ENCODE measurements at regions not wholly inside any gene's neighbourhood (a gene's known extent, or its start where the extent isn't known, plus 50 kb on each side); places are given as distances from the start of the nearest gene placed in this dataset.

DNA sequence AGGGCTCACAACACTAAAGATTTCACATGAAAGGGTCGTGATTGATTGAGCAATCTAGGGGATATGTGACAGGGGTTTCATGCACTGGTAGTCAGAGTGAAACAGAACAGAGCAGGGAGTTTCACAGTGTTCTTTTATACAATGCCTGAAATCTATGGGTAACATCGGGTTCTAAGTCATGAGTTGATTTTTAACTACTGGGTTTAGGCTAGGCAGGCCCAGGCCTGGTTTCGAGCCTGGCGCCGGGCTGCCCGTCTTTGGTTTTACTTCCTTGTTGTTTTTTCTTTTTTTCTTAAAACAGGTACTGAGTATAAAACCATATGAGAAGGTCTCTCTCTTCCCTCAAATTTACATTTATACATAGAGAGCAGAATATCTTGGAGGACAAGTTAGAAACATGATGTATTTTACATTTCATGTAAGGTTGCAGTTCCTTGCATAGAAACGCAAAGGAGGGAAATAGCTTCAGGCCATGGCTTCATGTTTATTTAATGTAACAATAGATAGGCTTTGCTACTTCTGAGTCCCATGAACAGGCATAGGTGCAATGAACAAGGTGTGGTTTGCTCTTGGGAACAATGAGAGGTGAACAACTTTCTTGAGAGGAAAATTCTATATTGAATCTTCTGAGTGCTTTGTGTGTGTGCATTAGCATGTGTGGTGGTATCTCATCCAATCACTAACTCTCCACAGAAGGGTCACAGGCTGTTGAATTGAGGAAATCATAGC, 128.9 kb upstream of the RXFP2 start:
- H3K27ac Mint-ChIP-seq = no peak overlapping the region
- WGBS, 2 experiments (ENCODE audit: insufficient coverage in 1 of 2, insufficient read length in 1 of 2) = 91 to 93% methylated on average over 2 to 7 of the region's 7 CpGs
- H3K36me3 ChIP-seq (ENCODE audit: control insufficient read depth, insufficient read depth, low read length) = no peaks in the 10 kb centered on the region
- no peak overlapping the region for H3K9ac ChIP-seq (ENCODE audit: extremely low read depth, low read length, poor library complexity, severe bottlenecking)
- TF ChIP-seq, protein P1, sequence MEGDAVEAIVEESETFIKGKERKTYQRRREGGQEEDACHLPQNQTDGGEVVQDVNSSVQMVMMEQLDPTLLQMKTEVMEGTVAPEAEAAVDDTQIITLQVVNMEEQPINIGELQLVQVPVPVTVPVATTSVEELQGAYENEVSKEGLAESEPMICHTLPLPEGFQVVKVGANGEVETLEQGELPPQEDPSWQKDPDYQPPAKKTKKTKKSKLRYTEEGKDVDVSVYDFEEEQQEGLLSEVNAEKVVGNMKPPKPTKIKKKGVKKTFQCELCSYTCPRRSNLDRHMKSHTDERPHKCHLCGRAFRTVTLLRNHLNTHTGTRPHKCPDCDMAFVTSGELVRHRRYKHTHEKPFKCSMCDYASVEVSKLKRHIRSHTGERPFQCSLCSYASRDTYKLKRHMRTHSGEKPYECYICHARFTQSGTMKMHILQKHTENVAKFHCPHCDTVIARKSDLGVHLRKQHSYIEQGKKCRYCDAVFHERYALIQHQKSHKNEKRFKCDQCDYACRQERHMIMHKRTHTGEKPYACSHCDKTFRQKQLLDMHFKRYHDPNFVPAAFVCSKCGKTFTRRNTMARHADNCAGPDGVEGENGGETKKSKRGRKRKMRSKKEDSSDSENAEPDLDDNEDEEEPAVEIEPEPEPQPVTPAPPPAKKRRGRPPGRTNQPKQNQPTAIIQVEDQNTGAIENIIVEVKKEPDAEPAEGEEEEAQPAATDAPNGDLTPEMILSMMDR (conservative IDR thresholded peaks at IDR 0.05) = no peak
- H3K9me3 ChIP-seq (ENCODE audit: control insufficient read depth, low read length) = peaks cover 22% of the 10 kb centered on the region
- no peak overlapping the region for H3K27ac ChIP-seq (ENCODE audit: low read depth, low read length)
- no peaks in the 10 kb centered on the region for H3K4me1 ChIP-seq (ENCODE audit: control insufficient read depth, insufficient read depth, low read length)
- no peak overlapping the region for H3K4me3 ChIP-seq (ENCODE audit: low read length)
- no peaks in the 10 kb centered on the region for H3K36me3 Mint-ChIP-seq (ENCODE audit: low read depth)
- no peak for DNase-seq
- H3K27me3 Mint-ChIP-seq (ENCODE audit: insufficient read depth) = no peaks in the 10 kb centered on the region
- peaks cover 8% of the 10 kb centered on the region for H3K4me1 Mint-ChIP-seq
- H3K27me3 ChIP-seq (ENCODE audit: control insufficient read depth, insufficient read depth, low read length, poor library complexity, severe bottlenecking) = no peaks in the 10 kb centered on the region
- peaks cover 31% of the 10 kb centered on the region for H3K9me3 Mint-ChIP-seq
- H3K4me3 Mint-ChIP-seq = no peak overlapping the region

DNA sequence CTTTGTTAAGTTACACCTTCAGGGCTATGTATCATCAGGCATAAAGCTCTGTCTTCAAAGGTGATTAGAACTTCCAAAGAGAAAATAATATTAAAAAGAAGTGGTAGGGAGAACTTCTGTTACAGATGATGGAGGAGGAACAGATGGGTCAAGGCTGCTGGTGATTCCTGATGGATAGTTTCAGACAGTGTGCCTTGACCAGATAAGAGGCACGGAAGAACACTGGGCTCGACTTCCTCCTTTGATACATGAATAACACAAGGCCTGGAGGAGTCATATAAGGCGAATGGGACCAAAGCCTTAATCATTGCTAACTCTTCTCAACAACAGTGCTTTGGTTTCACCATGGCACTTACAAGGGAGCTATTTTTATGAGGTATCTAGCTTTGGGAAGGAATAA, 128.1 kb upstream of the RXFP2 start:
- TF ChIP-seq, protein P1 (conservative IDR thresholded peaks at IDR 0.05) = no peak
- Mint-ChIP-seq H3K27me3 (ENCODE audit: insufficient read depth) (no peaks in the 10 kb centered on the region), H3K4me1 (peaks cover 8% of the 10 kb centered on the region), H3K36me3 (ENCODE audit: low read depth) (no peaks in the 10 kb centered on the region), H3K9me3 (peaks cover 31% of the 10 kb centered on the region), H3K4me3 (no peak overlapping the region), H3K27ac (no peak overlapping the region)
- no peaks in the 10 kb centered on the region for H3K4me1 ChIP-seq (ENCODE audit: control insufficient read depth, insufficient read depth, low read length)
- H3K36me3 ChIP-seq (ENCODE audit: control insufficient read depth, insufficient read depth, low read length) = no peaks in the 10 kb centered on the region
- no peak overlapping the region for H3K4me3 ChIP-seq (ENCODE audit: low read length)
- no peaks in the 10 kb centered on the region for H3K27me3 ChIP-seq (ENCODE audit: control insufficient read depth, insufficient read depth, low read length, poor library complexity, severe bottlenecking)
- no peak for DNase-seq
- no peak overlapping the region for H3K9ac ChIP-seq (ENCODE audit: extremely low read depth, low read length, poor library complexity, severe bottlenecking)
- peaks cover 16% of the 10 kb centered on the region for H3K9me3 ChIP-seq (ENCODE audit: control insufficient read depth, low read length)
- 90 to 100% methylated on average over 1 to 3 of the region's 3 CpGs for WGBS, 2 experiments (ENCODE audit: insufficient coverage in 1 of 2, insufficient read length in 1 of 2)
- no peak overlapping the region for H3K27ac ChIP-seq (ENCODE audit: low read depth, low read length)

DNA sequence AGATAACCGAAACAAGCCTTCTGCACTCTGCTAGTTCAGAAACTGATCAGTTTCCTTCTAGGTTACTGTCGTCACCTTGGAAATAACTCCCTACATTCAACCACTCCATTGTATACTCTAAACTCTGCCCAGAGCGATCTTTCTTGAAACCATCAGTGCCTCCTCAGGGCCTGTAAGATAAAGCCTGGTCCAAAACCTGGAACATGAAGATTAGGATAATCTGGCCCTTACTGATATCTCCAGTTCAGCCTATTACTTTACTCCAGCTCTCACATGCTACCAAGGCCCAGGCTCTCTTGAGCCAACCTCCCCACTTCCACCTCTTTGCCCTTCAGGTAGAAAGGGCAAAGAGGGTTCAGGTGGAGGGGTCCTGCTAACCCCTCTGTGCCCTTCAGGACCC, 125.3 kb upstream of the RXFP2 start:
- Mint-ChIP-seq H3K27ac (no peak overlapping the region), H3K27me3 (ENCODE audit: insufficient read depth) (no peaks in the 10 kb centered on the region), H3K4me1 (peaks cover 4% of the 10 kb centered on the region), H3K9me3 (peaks cover 16% of the 10 kb centered on the region), H3K4me3 (no peak overlapping the region), H3K36me3 (ENCODE audit: low read depth) (no peaks in the 10 kb centered on the region)
- Histone ChIP-seq H3K9me3 (ENCODE audit: control insufficient read depth, low read length) (peaks cover 15% of the 10 kb centered on the region), H3K27me3 (ENCODE audit: control insufficient read depth, insufficient read depth, low read length, poor library complexity, severe bottlenecking) (no peaks in the 10 kb centered on the region), H3K36me3 (ENCODE audit: control insufficient read depth, insufficient read depth, low read length) (no peaks in the 10 kb centered on the region), H3K4me1 (ENCODE audit: control insufficient read depth, insufficient read depth, low read length) (no peaks in the 10 kb centered on the region), H3K4me3 (ENCODE audit: low read length) (no peak overlapping the region), H3K9ac (ENCODE audit: extremely low read depth, low read length, poor library complexity, severe bottlenecking) (no peak overlapping the region), H3K27ac (ENCODE audit: low read depth, low read length) (no peak overlapping the region)
- TF ChIP-seq, protein P1 (conservative IDR thresholded peaks at IDR 0.05) = no peak
- no peak for DNase-seq
- WGBS, 2 experiments (ENCODE audit: insufficient coverage in 1 of 2, insufficient read length in 1 of 2) = 94 to 100% methylated on average over 3 of the region's 3 CpGs
